IMR-90 (cell line): ENCODE measurements at regions not wholly inside any gene's neighbourhood (a gene's known extent, or its start where the extent isn't known, plus 50 kb on each side); places are given as distances from the start of the nearest gene placed in this dataset.

Experiments used
- ATAC-seq: fragments of 200-7000 bp; cut with Tn5 transposase; 2 replicates; pipeline ENCODE4 v1.9.1; 2020; ENCODE audit warnings: low read depth, mild to moderate bottlenecking, moderate library complexity
- BruUV-seq: library from RNA; stranded (reverse); fragments of 400-500 nt; replicated peaks from 2 replicates; lab custom pipeline; 2021; lab: Mats Ljungman, UMichigan
- CTCF ChIA-PET: fragments of 300-600 bp; formaldehyde crosslinking; extraction: SDS; loops from one replicate; lab custom pipeline; 2021; ENCODE audit warnings: antibody characterized with exemption; lab: Yijun Ruan, JAX
- POLR2A ChIA-PET: fragments of 300-600 bp; sonication (Branson Sonifier 250); formaldehyde crosslinking; loops from one replicate; lab custom pipeline; 2022; ENCODE audit warnings: antibody characterized with exemption; ENCODE audit not compliant: unreplicated experiment; lab: Charles Lee
- DNase-seq: peaks from one replicate; pipeline ENCODE4 v3.0.0; 2013
- H2AFZ ChIP-seq: replicated peaks from 2 replicates; pipeline ENCODE3; 2013; ENCODE audit warnings: low read length, mild to moderate bottlenecking; ENCODE audit not compliant: poor library complexity
- H2AK5ac ChIP-seq: 2 replicates; pipeline ENCODE4 v1.6.1; 2013; ENCODE audit warnings: low read depth, low read length, inconsistent platforms
- H2AK9ac ChIP-seq: replicated peaks from 2 replicates; pipeline ENCODE3; 2013; ENCODE audit warnings: mild to moderate bottlenecking, low read depth, low read length, moderate library complexity; ENCODE audit not compliant: poor library complexity
- H2BK120ac ChIP-seq: 2 replicates; pipeline ENCODE4 v1.6.1; 2013; ENCODE audit warnings: low read depth, low read length, inconsistent platforms
- H2BK15ac ChIP-seq: 3 replicates; pipeline ENCODE4 v1.6.1; 2013; ENCODE audit warnings: low read depth, low read length, inconsistent platforms
- H2BK20ac ChIP-seq: 2 replicates; pipeline ENCODE4 v1.6.1; 2013; ENCODE audit warnings: low read depth, mild to moderate bottlenecking, inconsistent platforms, low read length, moderate library complexity
- H2BK5ac ChIP-seq: 2 replicates; pipeline ENCODE4 v1.6.1; 2013; ENCODE audit warnings: mild to moderate bottlenecking, low read depth, low read length, inconsistent platforms; ENCODE audit not compliant: poor library complexity, severe bottlenecking
- H3K14ac ChIP-seq: replicated peaks from 2 replicates; pipeline ENCODE4 v1.6.1; 2013; ENCODE audit warnings: low read depth, low read length, inconsistent platforms
- H3K18ac ChIP-seq: 2 replicates; pipeline ENCODE4 v1.6.1; 2013; ENCODE audit warnings: low read depth, low read length, control low read depth
- H3K23ac ChIP-seq: 2 replicates; pipeline ENCODE4 v1.6.1; 2013; ENCODE audit warnings: low read depth, low read length, inconsistent platforms
- H3K27ac ChIP-seq: 2 replicates; pipeline ENCODE4 v1.5.1; 2013; ENCODE audit warnings: mild to moderate bottlenecking, control low read depth, low read length; ENCODE audit not compliant: insufficient read depth
- H3K27me3 ChIP-seq: 2 replicates; pipeline ENCODE4 v1.6.1; 2013; ENCODE audit warnings: low read length; ENCODE audit not compliant: control insufficient read depth, insufficient read depth
- H3K36me3 ChIP-seq: 2 replicates; pipeline ENCODE4 v1.6.1; 2013; ENCODE audit warnings: low read length, mixed read lengths; ENCODE audit not compliant: control insufficient read depth, insufficient read depth
- H3K4ac ChIP-seq: 2 replicates; pipeline ENCODE4 v1.6.1; 2013; ENCODE audit warnings: low read depth, low read length, inconsistent platforms
- H3K4me1 ChIP-seq: 2 replicates; pipeline ENCODE4 v1.6.1; 2013; ENCODE audit warnings: low read length, mixed read lengths; ENCODE audit not compliant: control insufficient read depth, insufficient read depth
- H3K4me2 ChIP-seq: 2 replicates; pipeline ENCODE4 v1.6.1; 2013; ENCODE audit warnings: low read depth, mild to moderate bottlenecking, control low read depth, low read length, moderate library complexity
- H3K4me3 ChIP-seq: 2 replicates; pipeline ENCODE4 v1.5.1; 2013; ENCODE audit warnings: low read depth, mild to moderate bottlenecking, control low read depth, low read length, moderate library complexity; ENCODE audit not compliant: insufficient read depth
- H3K56ac ChIP-seq: 2 replicates; pipeline ENCODE4 v1.6.1; 2013; ENCODE audit warnings: low read length, inconsistent platforms; ENCODE audit not compliant: insufficient read depth; ENCODE audit errors: extremely low read depth
- H3K79me1 ChIP-seq, 2 experiments: 2 replicates each; pipeline ENCODE4 v1.6.1; 2013; ENCODE audit warnings: low read length in 2 of 2, inconsistent platforms in 1 of 2, low read depth in 1 of 2
- H3K9ac ChIP-seq: 2 replicates; pipeline ENCODE4 v1.6.1; 2013; ENCODE audit warnings: low read depth, low read length, control low read depth
- H3K9me1 ChIP-seq: 2 replicates; pipeline ENCODE4 v1.6.1; 2013; ENCODE audit warnings: low read length, inconsistent platforms; ENCODE audit not compliant: insufficient read depth
- H3K9me3 ChIP-seq: 2 replicates; pipeline ENCODE4 v1.6.1; 2013; ENCODE audit warnings: low read length; ENCODE audit not compliant: control insufficient read depth, insufficient read depth
- H4K20me1 ChIP-seq: 2 replicates; pipeline ENCODE4 v1.6.1; 2013; ENCODE audit warnings: low read length, inconsistent platforms; ENCODE audit not compliant: insufficient read depth
- H4K5ac ChIP-seq: 2 replicates; pipeline ENCODE4 v1.6.1; 2013; ENCODE audit warnings: mild to moderate bottlenecking, low read depth, low read length, control low read depth
- H4K8ac ChIP-seq, 2 experiments: 2 replicates each; pipeline ENCODE4 v1.6.1; 2013; ENCODE audit warnings: low read depth in 2 of 2, low read length in 2 of 2, control low read depth in 1 of 2, inconsistent platforms in 1 of 2
- H4K91ac ChIP-seq: 2 replicates; pipeline ENCODE4 v1.6.1; 2013; ENCODE audit warnings: low read depth, low read length, inconsistent platforms; ENCODE audit not compliant: insufficient read depth
- BHLHE40 ChIP-seq: fragments of 150-350 bp; IDR thresholded peaks from 2 replicates; pipeline ENCODE4 v1.6.1; 2016; ENCODE audit warnings: mild to moderate bottlenecking, low read depth, low read length
- CHD1 ChIP-seq: IDR thresholded peaks from 2 replicates; pipeline ENCODE4 v1.6.1; 2012; ENCODE audit warnings: low read depth, low read length, improper control_type of control experiment
- FOS ChIP-seq: fragments of 150-350 bp; IDR thresholded peaks from 2 replicates; pipeline ENCODE4 v1.6.1; 2016; ENCODE audit warnings: low read depth, low read length
- MXI1 ChIP-seq: IDR thresholded peaks from 2 replicates; pipeline ENCODE4 v1.6.1; 2012; ENCODE audit warnings: low read depth, mild to moderate bottlenecking, low read length, moderate library complexity, borderline replicate concordance
- NFE2L2 ChIP-seq: fragments of 150-350 bp; IDR thresholded peaks from 2 replicates; pipeline ENCODE4 v1.6.1; 2016; ENCODE audit warnings: low read depth, mild to moderate bottlenecking, low read length
- POLR2A ChIP-seq: IDR thresholded peaks from 2 replicates; pipeline ENCODE4 v1.6.1; 2012; ENCODE audit warnings: mild to moderate bottlenecking, low read depth, low read length
- RAD21 ChIP-seq: IDR thresholded peaks from 2 replicates; pipeline ENCODE4 v1.6.1; 2012; ENCODE audit warnings: low read length, improper control_type of control experiment
- RFX5 ChIP-seq: IDR thresholded peaks from 2 replicates; pipeline ENCODE4 v1.8.0; 2012; ENCODE audit warnings: low read depth, mild to moderate bottlenecking, low read length, moderate library complexity
- SMC3 ChIP-seq: fragments of 150-350 bp; IDR thresholded peaks from 2 replicates; pipeline ENCODE4 v1.6.1; 2016; ENCODE audit warnings: low read depth, mild to moderate bottlenecking, antibody characterized with exemption, low read length, moderate library complexity
- USF2 ChIP-seq: fragments of 150-350 bp; IDR thresholded peaks from 2 replicates; pipeline ENCODE4 v1.6.1; 2017; ENCODE audit warnings: mild to moderate bottlenecking, antibody characterized with exemption, low read length, low read depth
- dilution Hi-C: fragments of 300-500 bp; cut with HindIII; formaldehyde crosslinking; loops from one replicate; pipeline ENCODE4 v1.14.3; 2018; ENCODE audit warnings: low sequenced_read_pairs; ENCODE audit not compliant: unreplicated experiment
- in situ Hi-C: fragments of 300-500 bp; cut with MboI; formaldehyde crosslinking; loops from 3 replicates; pipeline ENCODE4 v1.14.3; 2019; ENCODE audit warnings: low sequenced_read_pairs, inconsistent platforms, mixed read lengths
- intact Hi-C: fragments of 100-400 bp; cut with micrococcal nuclease; formaldehyde crosslinking; loops from 2 replicates; pipeline ENCODE4 v1.10.0; 2022

GRCh38 chr3:162847511-162847910 lies 1350.9 kb downstream of the OTOL1 start:
- H2BK15ac ChIP-seq, result no peak overlapping the region
- H3K4me1 ChIP-seq, result no peaks in the 10 kb centered on the region
- H3K9me3 ChIP-seq, result no peaks in the 10 kb centered on the region
- no peak overlapping the region for H3K4me2 ChIP-seq
- no peak overlapping the region for H3K18ac ChIP-seq
- no peaks in the 10 kb centered on the region for H4K20me1 ChIP-seq
- H4K91ac ChIP-seq, result no peak overlapping the region
- no peak overlapping the region for H2AK9ac ChIP-seq
- no peaks in the 10 kb centered on the region for H3K9me1 ChIP-seq
- H3K4me3 ChIP-seq, result no peak overlapping the region
- intact Hi-C loops (no loop called here), dilution Hi-C loops (no loop called here), in situ Hi-C loops (no loop called here)
- BruUV-seq, result no TSS peak
- no peak overlapping the region for H2BK120ac ChIP-seq
- no peak for ATAC-seq
- H3K79me1 ChIP-seq, result no peaks in the 10 kb centered on the region
- H4K5ac ChIP-seq, result no peak overlapping the region
- no peak overlapping the region for H2BK20ac ChIP-seq
- CTCF ChIA-PET, result interaction anchor here (1.3 kb wide), 1 partner anchor 10 kb away, joined by 3 read pairs; no protein-coding TSS in a partner anchor
- no peak for DNase-seq
- H3K36me3 ChIP-seq, result no peaks in the 10 kb centered on the region
- POLR2A ChIA-PET, result no interaction called here
- no peak overlapping the region for H3K56ac ChIP-seq
- H2AK5ac ChIP-seq, result no peak overlapping the region
- H3K14ac ChIP-seq, result no peak overlapping the region
- H3K23ac ChIP-seq, result no peak overlapping the region
- no peak overlapping the region for H2AFZ ChIP-seq
- H4K8ac ChIP-seq, result no peak overlapping the region
- no peak overlapping the region for H3K9ac ChIP-seq
- no peaks in the 10 kb centered on the region for H3K27me3 ChIP-seq
- no peak for TF ChIP-seq RFX5
- TF ChIP-seq CHD1, result no peak
- no peak for TF ChIP-seq MXI1
- no peak for TF ChIP-seq POLR2A
- no peak for TF ChIP-seq RAD21
- no peak for TF ChIP-seq USF2
- no peak for TF ChIP-seq SMC3
- TF ChIP-seq NFE2L2, result no peak
- TF ChIP-seq FOS, result no peak
- no peak for TF ChIP-seq BHLHE40
- H3K27ac ChIP-seq, result no peak overlapping the region
- no peak overlapping the region for H3K4ac ChIP-seq
- no peak overlapping the region for H2BK5ac ChIP-seq
